Ovary (tissue), 7 donors: ENCODE measurements at regions not wholly inside any gene's neighbourhood (a gene's known extent, or its start where the extent isn't known, plus 50 kb on each side); places are given as distances from the start of the nearest gene placed in this dataset.

Experiments used
- DNase-seq, 5 donors: peaks; one replicate each; pipeline ENCODE4 v3.0.0-alpha.2; 2019 to 2020
- H3K27ac ChIP-seq, 2 donors: fragments of 200-600 bp; one replicate each; pipeline versions ENCODE4 v1.5.1 to v1.8.0; 2019 to 2022
- H3K27me3 ChIP-seq: fragments of 200-600 bp; one replicate; pipeline ENCODE4 v1.8.0; 2022
- H3K36me3 ChIP-seq: fragments of 200-600 bp; sonication (generic); one replicate; pipeline ENCODE4 v1.5.1; 2019
- H3K4me1 ChIP-seq: one replicate; pipeline ENCODE4 v1.8.1; 2013; ENCODE audit warnings: mild to moderate bottlenecking, moderate library complexity; ENCODE audit not compliant: insufficient read depth
- H3K4me3 ChIP-seq: fragments of 200-600 bp; sonication (generic); one replicate; pipeline ENCODE4 v1.5.1; 2017
- H3K9me3 ChIP-seq, 2 donors: fragments of 200-600 bp in 1 of 2; sonication (generic) in 1 of 2; one replicate each; pipeline versions ENCODE4 v1.5.1 to v1.8.1; 2013 to 2019; ENCODE audit warnings: mild to moderate bottlenecking in 1 of 2, moderate library complexity in 1 of 2
- EP300 ChIP-seq: sonication (generic); formaldehyde crosslinking; IDR thresholded peaks from one replicate; pipeline ENCODE4 v1.6.1; 2017; ENCODE audit warnings: antibody characterized with exemption
- POLR2A ChIP-seq: fragments of 450-650 bp; IDR thresholded peaks from one replicate; pipeline ENCODE4 v1.6.1; 2017; ENCODE audit warnings: antibody characterized with exemption, mild to moderate bottlenecking, moderate library complexity
- WGBS, 3 donors: extraction: QIAGEN DNeasy Blood & Tissue Kit in 1 of 3; methylation state at CpG; one replicate each; pipeline versions ENCODE4 v1.1.5 to v1.1.7; 2013 to 2017; 5-methylcytosine and 5-hydroxymethylcytosine counted together
- intact Hi-C, 4 donors: fragments of 100-400 bp; cut with DNase I; formaldehyde crosslinking; loops; one replicate each; pipeline versions ENCODE4 v1.11.0 to v1.15.1; 2022 to 2023
- TF ChIP-seq, protein P1 (sequence below), 3 donors: fragments of 450-650 bp in 2 of 3; fragments of 200-600 bp in 1 of 3; IDR thresholded peaks; one replicate each; pipeline versions ENCODE4 v1.5.1 to v1.8.0; 2016 to 2022; ENCODE audit warnings: antibody characterized with exemption in 3 of 3, mild to moderate bottlenecking in 1 of 3
- donor health status: DM: no; HTN: no; CAD: no; lungs with moderate emphysema.
- donor health status: DM: no; HTN: no; CAD: no.
- donor health status: Bipolar disorder and iron deficiency.
- donor health status: DM: no; HTN: no; CAD: no.
- donor health status: DM: yes; HTN: yes; CAD: no.

DNA sequence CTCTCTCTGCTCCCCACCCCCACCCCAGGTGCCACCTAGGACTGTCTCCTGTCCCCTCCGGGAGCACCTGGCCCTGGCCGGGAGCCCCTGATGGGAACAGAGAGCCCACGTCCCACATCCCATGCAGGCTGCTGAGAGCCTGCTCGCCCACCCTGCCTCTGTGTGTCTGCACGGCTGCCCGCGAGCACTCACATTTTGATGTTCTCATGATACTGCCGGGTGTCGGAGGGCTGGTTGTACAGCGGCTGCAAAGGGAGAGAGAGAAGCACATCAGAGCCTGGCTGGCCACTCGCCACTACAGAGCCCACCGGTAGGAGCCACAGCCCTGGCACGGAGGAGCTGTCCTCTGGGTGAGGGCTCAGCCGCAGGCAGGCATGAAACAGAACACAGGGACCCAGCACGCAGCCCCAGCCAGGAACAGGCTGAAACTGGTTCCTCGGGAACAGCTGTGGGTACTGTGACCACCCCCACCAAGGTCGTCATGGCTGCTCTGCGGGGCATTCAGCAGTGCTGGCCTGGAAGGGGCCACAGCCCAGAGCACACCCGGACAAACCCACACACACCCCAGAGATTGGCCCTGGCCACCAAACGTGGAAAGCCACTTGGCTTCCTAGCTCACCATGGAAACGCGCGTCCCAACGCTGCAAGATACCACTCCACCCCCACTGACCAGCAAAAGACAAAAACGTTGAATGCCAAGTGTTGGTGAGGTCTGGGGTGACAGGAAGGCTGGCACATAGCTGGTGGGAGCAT lies 117.6 kb downstream of the NCOR2 start:
- H3K36me3 ChIP-seq, result no peaks in the 10 kb centered on the region
- TF ChIP-seq POLR2A (no peak), EP300 (no peak)
- TF ChIP-seq, protein P1, sequence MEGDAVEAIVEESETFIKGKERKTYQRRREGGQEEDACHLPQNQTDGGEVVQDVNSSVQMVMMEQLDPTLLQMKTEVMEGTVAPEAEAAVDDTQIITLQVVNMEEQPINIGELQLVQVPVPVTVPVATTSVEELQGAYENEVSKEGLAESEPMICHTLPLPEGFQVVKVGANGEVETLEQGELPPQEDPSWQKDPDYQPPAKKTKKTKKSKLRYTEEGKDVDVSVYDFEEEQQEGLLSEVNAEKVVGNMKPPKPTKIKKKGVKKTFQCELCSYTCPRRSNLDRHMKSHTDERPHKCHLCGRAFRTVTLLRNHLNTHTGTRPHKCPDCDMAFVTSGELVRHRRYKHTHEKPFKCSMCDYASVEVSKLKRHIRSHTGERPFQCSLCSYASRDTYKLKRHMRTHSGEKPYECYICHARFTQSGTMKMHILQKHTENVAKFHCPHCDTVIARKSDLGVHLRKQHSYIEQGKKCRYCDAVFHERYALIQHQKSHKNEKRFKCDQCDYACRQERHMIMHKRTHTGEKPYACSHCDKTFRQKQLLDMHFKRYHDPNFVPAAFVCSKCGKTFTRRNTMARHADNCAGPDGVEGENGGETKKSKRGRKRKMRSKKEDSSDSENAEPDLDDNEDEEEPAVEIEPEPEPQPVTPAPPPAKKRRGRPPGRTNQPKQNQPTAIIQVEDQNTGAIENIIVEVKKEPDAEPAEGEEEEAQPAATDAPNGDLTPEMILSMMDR (IDR thresholded peaks at IDR 0.05), result no peak
- H3K9me3 ChIP-seq, result no peaks in the 10 kb centered on the region
- no peak for DNase-seq
- intact Hi-C loops, result no loop called here
- peaks cover 7% of the 10 kb centered on the region for H3K4me1 ChIP-seq
- no peak overlapping the region for H3K27ac ChIP-seq
- no peak overlapping the region for H3K4me3 ChIP-seq
- WGBS, 3 donors, result 67 to 88% (median 76%) methylated on average over 20 to 25 of the region's 25 CpGs
- H3K27me3 ChIP-seq, result no peaks in the 10 kb centered on the region

- Histone ChIP-seq H3K36me3 (no peaks in the 10 kb centered on the region), H3K4me3 (no peak overlapping the region), H3K4me1 (peaks cover 4% of the 10 kb centered on the region), H3K9me3 (no peaks in the 10 kb centered on the region), H3K27ac (no peak overlapping the region), H3K27me3 (no peaks in the 10 kb centered on the region)
- TF ChIP-seq, protein P1 (IDR thresholded peaks at IDR 0.05), result no peak
- TF ChIP-seq EP300 (no peak), POLR2A (no peak)
- WGBS, 3 donors, result 89 to 94% (median 92%) methylated on average over 12 of the region's 12 CpGs
- intact Hi-C loops, result no loop called here
- DNase-seq, result no peak
These were observed 118.3 kb downstream of the NCOR2 start for GRCh38 chr12:124448955-124449622.

DNA sequence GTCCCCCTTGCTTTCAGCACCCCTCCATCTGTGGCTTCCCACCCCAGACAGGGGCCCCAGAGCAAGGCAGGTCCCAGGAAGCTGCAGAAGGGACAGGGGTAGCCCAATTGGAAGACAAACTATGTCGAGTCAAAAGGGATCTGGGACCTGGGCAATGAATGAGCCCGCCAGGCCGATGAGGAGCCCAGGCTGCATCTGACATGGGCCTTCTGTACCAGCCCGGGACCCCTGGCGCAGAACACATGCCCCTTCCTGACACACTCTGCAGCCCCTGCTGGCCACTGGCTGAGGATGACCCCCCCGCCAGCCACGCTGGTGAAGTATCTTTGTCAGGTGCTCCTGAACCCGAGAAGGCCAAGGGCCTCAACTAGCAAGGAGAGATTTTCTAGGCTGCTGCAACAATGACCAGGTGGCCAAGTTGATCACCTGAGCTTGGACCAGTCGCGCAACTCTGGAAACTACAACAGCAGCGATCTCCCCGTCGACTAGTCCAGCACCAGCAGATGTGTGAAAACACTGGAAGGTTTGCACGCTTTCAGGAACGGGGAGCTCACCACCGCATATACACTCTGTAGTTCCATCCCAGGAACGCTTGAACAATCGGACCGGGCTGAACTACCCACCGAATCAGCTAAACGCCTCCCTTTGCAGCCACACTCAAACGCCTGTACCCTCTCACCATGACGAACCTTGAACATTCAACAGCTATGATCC lies 119.0 kb downstream of the NCOR2 start:
- DNase-seq, result no peak
- WGBS, 3 donors, result 86 to 91% (median 88%) methylated on average over 23 of the region's 23 CpGs
- intact Hi-C loops, result no loop called here
- no peak overlapping the region for H3K4me3 ChIP-seq
- no peaks in the 10 kb centered on the region for H3K27me3 ChIP-seq
- H3K36me3 ChIP-seq, result no peaks in the 10 kb centered on the region
- no peaks in the 10 kb centered on the region for H3K9me3 ChIP-seq
- TF ChIP-seq EP300 (no peak), POLR2A (no peak)
- TF ChIP-seq, protein P1 (IDR thresholded peaks at IDR 0.05), result no peak
- no peak overlapping the region for H3K27ac ChIP-seq
- H3K4me1 ChIP-seq, result no peaks in the 10 kb centered on the region

DNA sequence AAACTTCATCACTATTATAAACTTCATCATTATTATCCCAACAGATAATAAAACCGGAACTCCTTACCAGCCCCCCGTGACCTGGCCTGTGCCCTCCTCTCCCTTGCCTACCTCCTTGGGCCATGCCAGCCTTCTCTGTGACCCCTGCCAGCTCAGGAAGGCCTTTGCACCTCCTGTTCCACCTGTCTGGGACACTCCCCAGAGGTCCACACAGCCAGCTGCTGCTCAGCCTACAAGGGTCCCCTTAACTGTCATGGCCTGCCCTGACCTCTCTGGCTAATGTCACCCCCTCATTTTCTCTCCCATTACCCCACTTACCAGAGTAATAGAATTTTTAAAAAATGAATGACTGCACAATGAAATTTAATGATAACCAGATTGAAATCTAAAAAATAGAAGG lies 121.0 kb downstream of the NCOR2 start:
- Histone ChIP-seq H3K9me3 (no peaks in the 10 kb centered on the region), H3K4me1 (peaks cover 1% of the 10 kb centered on the region), H3K27ac (no peak overlapping the region), H3K27me3 (no peaks in the 10 kb centered on the region), H3K4me3 (no peak overlapping the region), H3K36me3 (no peaks in the 10 kb centered on the region)
- intact Hi-C loops, result no loop called here
- WGBS, 3 donors, result 69 to 93% (median 79%) methylated on average over 2 of the region's 2 CpGs
- no peak for TF ChIP-seq POLR2A
- TF ChIP-seq EP300, result no peak
- TF ChIP-seq, protein P1 (IDR thresholded peaks at IDR 0.05), result no peak
- DNase-seq, result no peak
